GM19238 (cell line): ENCODE measurements at regions not wholly inside any gene's neighbourhood (a gene's known extent, or its start where the extent isn't known, plus 50 kb on each side); places are given as distances from the start of the nearest gene placed in this dataset.

Source experiments
- DNase-seq: peaks from one replicate; pipeline ENCODE4 v3.0.0; 2011; ENCODE audit warnings: low spot score; ENCODE audit not compliant: insufficient read length

GRCh38 chr10:4663162-4663992 is 162.6 kb upstream of the AKR1E2 start:
- no peak for DNase-seq

GRCh38 chr10:4662576-4663161 is 163.3 kb upstream of the AKR1E2 start:
- no peak for DNase-seq

- no peak for DNase-seq
Observed at GRCh38 chr10:4661511-4662255, 164.3 kb upstream of the AKR1E2 start.

- no peak for DNase-seq
Observed at GRCh38 chr10:4658777-4659176, 167.2 kb upstream of the AKR1E2 start.

- peak; percentile 8 for DNase-seq
Observed at GRCh38 chr10:4656576-4657194, 169.3 kb upstream of the AKR1E2 start.

GRCh38 chr10:4655879-4656278 is 170.1 kb upstream of the AKR1E2 start:
- DNase-seq: no peak

GRCh38 chr10:4655406-4655805 is 170.6 kb upstream of the AKR1E2 start:
- DNase-seq: no peak

- no peak for DNase-seq
Observed at GRCh38 chr10:4654496-4654895, 171.5 kb upstream of the AKR1E2 start.

- DNase-seq: no peak
Observed at GRCh38 chr10:4653160-4653559, 172.8 kb upstream of the AKR1E2 start.

- no peak for DNase-seq
Observed at GRCh38 chr10:4652111-4653010, 173.6 kb upstream of the AKR1E2 start.

GRCh38 chr10:4651404-4652037 is 174.5 kb upstream of the AKR1E2 start:
- no peak for DNase-seq

GRCh38 chr10:4650582-4650981 is 175.4 kb upstream of the AKR1E2 start:
- no peak for DNase-seq

GRCh38 chr10:4649886-4650508 is 176.0 kb upstream of the AKR1E2 start:
- DNase-seq: no peak

- DNase-seq: no peak
Observed at GRCh38 chr10:4649471-4649870, 176.5 kb upstream of the AKR1E2 start.

- DNase-seq: no peak
Observed at GRCh38 chr10:4648999-4649398, 177.0 kb upstream of the AKR1E2 start.

- DNase-seq: no peak
Observed at GRCh38 chr10:4647109-4647785, 178.8 kb upstream of the AKR1E2 start.

GRCh38 chr10:4646547-4646946 is 179.5 kb upstream of the AKR1E2 start:
- DNase-seq: no peak

GRCh38 chr10:4645836-4646235 is 180.2 kb upstream of the AKR1E2 start:
- no peak for DNase-seq

- DNase-seq: no peak
Observed at GRCh38 chr10:4643471-4643870, 182.5 kb upstream of the AKR1E2 start.
